ENCODE measurements at regions not wholly inside any gene's neighbourhood (a gene's known extent, or its start where the extent isn't known, plus 50 kb on each side); places are given as distances from the start of the nearest gene placed in this dataset.

DNA sequence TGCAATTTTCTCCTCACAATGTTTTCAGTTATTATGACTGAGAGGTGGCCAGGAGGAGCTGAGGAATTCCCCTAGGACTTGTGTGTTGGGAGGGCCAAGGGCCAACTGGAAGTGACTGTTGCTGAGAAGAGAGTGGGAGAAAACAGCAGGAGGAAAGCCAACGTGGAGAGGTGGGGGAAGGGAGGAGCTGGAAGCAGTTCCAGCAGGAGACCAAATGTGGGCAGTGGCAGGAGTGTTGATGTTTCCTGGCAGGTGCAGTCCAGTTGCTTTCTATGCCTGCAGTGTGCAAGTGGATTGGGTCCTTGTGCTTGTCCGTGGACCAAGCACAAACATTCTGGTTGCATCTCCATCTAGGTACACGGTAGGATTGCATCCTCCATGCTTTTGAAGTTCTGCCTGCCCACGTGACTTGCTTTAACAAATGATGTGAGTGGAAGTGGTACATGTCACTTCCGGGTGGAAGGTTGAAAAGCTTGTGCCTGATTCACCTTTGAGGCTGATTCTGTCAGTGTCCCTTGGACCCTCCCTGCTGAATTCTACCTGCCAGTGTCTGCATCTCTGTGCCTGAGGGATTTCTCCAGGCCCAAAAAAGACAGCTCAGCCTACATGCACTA, 54.7 kb upstream of the CRHR1 start:
- no peak for DNase-seq

DNA sequence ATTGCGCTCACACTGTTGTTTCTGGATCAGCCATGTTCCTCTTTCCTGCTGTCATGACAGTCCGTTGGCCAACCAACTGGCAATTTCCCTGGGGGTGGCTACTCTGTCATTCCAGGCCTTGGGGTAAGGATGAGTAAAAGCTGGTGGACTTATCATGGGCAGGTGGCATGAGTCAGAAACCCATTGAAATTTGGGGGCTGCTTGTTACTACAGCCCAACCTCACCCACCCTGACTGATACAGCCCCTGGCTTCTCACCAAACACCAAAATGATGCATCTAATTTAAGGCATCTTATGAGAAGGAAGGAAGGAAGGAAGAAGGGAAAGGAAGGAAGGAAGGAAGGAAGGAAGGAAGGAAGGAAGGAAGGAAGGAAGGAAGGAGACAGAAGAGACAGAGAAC, 53.9 kb upstream of the CRHR1 start:
- no peak for DNase-seq

DNA sequence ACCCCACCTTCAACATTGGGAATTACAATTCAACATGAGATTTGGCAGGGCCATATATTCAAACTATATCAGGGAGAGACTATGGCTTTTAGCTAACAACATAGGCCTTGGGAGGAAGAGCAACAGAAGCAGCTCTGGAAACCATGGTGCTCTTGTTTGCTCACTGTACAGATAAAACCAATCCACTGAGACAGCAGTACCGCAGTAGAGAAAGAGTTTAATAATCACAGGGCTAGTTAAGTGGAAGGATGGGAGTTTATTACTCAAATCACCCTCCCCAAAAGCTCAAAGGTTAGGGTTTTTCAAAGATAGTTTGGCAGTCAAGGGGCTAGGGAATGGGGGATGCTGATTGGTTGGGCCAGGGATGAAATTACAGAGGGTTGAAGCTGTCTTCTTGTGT, 52.7 kb upstream of the CRHR1 start:
- no peak for DNase-seq

DNA sequence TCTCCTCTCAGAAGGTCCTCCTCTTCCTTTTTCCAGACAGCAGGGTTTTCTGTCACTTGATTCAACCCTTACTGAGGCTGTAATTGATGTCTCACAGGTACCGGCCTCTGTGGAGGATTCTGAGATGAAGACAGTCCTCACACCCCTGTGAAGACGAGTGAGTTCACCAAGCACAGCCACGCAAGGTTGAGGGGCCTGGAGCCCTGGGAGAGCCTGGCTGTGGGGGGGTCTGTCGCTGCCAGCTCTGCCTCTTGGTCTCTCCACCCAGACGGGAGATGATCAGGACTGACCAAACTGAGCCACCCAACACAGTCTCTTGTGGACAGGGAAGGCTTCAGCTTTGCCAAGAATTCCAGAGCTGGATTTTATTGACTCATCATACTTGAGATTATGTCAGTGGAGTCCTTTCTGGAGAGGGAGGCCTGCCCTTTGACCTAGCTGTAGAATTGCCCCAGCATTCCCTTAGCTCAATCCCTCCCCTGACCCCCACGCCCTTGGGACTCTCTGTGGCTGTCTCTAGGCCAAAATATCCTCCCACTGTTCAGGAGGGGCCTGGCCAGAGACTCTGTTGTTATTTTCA, 51.1 kb upstream of the CRHR1 start:
- DNase-seq = no peak

DNA sequence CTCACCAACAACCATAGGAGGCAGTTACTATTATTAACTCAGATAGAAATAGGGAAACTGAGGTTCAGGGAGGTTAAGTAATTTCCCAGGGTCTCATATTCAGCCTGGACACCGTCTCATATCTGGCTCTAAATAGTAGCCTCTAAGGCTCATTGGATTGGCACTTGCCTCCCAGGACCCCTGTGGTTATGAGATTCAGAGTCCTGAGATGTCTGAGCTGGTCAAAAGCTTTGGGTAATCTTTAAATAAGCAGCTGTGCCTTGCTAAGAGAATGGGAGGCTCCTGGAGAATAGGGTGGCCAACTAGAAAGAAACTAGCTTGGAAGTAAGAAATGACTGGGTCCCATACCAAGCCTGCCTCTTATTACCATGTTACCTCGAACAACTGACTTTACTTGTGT, 50.3 kb upstream of the CRHR1 start:
- DNase-seq = no peak
